ENCODE measurements at regions not wholly inside any gene's neighbourhood (a gene's known extent, or its start where the extent isn't known, plus 50 kb on each side); places are given as distances from the start of the nearest gene placed in this dataset.
"Not testable (repeated sequence)": the region's sequence is repeated elsewhere in the genome, so short reads cannot be mapped to it uniquely, and the experiment has no call there.

DNA sequence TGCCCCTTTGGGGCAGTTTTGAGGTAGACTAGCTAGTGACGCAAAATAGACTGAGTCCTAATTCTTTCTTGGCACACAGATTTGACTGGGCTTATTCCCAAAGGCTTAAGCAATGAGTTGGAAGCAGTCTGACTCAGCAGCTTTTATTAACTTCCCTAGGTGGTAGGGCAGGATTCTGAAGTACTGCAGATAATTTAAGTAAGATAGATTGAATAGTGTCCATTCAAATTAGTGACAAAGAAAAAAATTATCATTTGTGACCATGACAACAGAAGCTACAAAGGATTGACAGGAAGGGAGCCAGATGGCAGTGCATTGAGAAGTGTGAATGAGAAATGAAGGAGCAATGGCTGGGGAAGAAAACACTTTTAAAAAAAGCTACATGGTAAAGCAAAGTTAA lies 649.4 kb downstream of the CDH9 start:
- WGBS, 2 donors = 0 to 43% methylated on average over 1 of the region's 1 CpG
- TF ChIP-seq, protein P1, sequence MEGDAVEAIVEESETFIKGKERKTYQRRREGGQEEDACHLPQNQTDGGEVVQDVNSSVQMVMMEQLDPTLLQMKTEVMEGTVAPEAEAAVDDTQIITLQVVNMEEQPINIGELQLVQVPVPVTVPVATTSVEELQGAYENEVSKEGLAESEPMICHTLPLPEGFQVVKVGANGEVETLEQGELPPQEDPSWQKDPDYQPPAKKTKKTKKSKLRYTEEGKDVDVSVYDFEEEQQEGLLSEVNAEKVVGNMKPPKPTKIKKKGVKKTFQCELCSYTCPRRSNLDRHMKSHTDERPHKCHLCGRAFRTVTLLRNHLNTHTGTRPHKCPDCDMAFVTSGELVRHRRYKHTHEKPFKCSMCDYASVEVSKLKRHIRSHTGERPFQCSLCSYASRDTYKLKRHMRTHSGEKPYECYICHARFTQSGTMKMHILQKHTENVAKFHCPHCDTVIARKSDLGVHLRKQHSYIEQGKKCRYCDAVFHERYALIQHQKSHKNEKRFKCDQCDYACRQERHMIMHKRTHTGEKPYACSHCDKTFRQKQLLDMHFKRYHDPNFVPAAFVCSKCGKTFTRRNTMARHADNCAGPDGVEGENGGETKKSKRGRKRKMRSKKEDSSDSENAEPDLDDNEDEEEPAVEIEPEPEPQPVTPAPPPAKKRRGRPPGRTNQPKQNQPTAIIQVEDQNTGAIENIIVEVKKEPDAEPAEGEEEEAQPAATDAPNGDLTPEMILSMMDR (IDR thresholded peaks at IDR 0.05; ENCODE audit: control extremely low read depth, extremely low read depth) = no peak

DNA sequence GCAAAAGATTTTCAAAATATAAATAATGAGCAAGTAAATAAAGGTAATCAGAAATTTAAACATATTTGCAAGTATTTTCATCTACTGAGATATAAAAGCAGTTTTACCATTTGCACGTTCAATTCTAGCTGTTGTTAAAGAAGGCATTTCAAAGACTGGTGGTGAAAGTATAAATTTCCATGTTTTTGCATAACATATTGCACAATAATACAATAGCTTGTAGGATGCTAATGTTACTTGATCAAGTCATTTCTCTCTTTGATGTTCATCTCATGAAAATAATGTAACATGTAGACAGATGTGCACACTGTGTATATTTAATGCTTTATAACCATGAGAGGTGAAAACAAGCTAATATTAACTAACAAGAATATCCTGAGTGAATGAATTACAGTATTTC lies 651.9 kb downstream of the CDH9 start:
- H3K4me1 ChIP-seq (ENCODE audit: control insufficient read depth in 5 of 5, insufficient read depth in 5 of 5, low read length in 5 of 5) = no peaks in the 10 kb centered on the region
- H3K9ac ChIP-seq (ENCODE audit: insufficient read depth in 1 of 2, low read length in 2 of 2) = no peak overlapping the region
- H3K4me3 ChIP-seq = no peak overlapping the region
- ATAC-seq (ENCODE audit: insufficient read depth, low FRiP score) (no peak), DNase-seq (no peak)
- H3K9me3 ChIP-seq (ENCODE audit: control insufficient read depth in 4 of 4, insufficient read depth in 3 of 4, low read length in 3 of 4) = no peaks in the 10 kb centered on the region
- H3K36me3 ChIP-seq (ENCODE audit: control insufficient read depth in 4 of 4, insufficient read depth in 4 of 4, low read length in 4 of 4) = no peaks in the 10 kb centered on the region
- H3K27ac ChIP-seq (ENCODE audit: low read depth in 1 of 2, low read length in 1 of 2) = no peak overlapping the region
- TF ChIP-seq, protein P1 (IDR thresholded peaks at IDR 0.05; ENCODE audit: control extremely low read depth, extremely low read depth) = no peak
- WGBS, 2 donors = 64 to 80% methylated on average over 1 of the region's 1 CpG
- H3K27me3 ChIP-seq (ENCODE audit: control insufficient read depth in 3 of 3, insufficient read depth in 3 of 3, low read length in 2 of 3) = no peaks in the 10 kb centered on the region

More for the DNA sequence above, 649.4 kb downstream of the CDH9 start:
- no peak overlapping the region for H3K4me3 ChIP-seq
- H3K36me3 ChIP-seq (ENCODE audit: control insufficient read depth in 4 of 4, insufficient read depth in 4 of 4, low read length in 4 of 4) = no peaks in the 10 kb centered on the region
- H3K27me3 ChIP-seq (ENCODE audit: control insufficient read depth in 3 of 3, insufficient read depth in 3 of 3, low read length in 2 of 3) = no peaks in the 10 kb centered on the region
- DNase-seq (peak in 2 of 3 donors; percentile 2 to 18), ATAC-seq (ENCODE audit: insufficient read depth, low FRiP score) (no peak)
- H3K9me3 ChIP-seq (ENCODE audit: control insufficient read depth in 4 of 4, insufficient read depth in 3 of 4, low read length in 3 of 4) = no peaks in the 10 kb centered on the region
- no peak overlapping the region for H3K27ac ChIP-seq (ENCODE audit: low read depth in 1 of 2, low read length in 1 of 2)
- H3K4me1 ChIP-seq (ENCODE audit: control insufficient read depth in 5 of 5, insufficient read depth in 5 of 5, low read length in 5 of 5) = no peaks in the 10 kb centered on the region
- H3K9ac ChIP-seq (ENCODE audit: insufficient read depth in 1 of 2, low read length in 2 of 2) = no peak overlapping the region

DNA sequence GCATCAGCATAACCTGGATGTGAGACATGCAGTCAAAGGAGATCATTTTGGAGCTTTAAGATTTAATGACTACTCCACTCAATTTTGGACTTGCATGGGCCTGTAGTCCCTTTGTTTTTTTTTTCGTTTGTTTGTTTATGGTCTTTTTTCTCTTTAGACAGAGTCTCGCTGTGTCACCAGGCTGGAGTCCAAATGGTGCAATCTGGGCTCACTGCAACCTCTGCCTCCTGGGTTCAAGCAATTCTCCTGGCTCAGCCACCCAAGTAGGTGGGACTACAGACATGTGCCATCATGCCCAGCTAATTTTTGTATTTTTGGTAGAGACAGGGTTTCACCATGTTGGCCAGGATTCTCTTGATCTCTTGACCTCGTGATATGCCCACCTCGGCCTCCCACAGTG lies 673.8 kb downstream of the CDH9 start:
- H3K9ac ChIP-seq (ENCODE audit: insufficient read depth in 1 of 2, low read length in 2 of 2); ATAC-seq (ENCODE audit: insufficient read depth, low FRiP score); H3K36me3 ChIP-seq (ENCODE audit: control insufficient read depth in 4 of 4, insufficient read depth in 4 of 4, low read length in 4 of 4); H3K4me3 ChIP-seq; H3K27me3 ChIP-seq (ENCODE audit: control insufficient read depth in 3 of 3, insufficient read depth in 3 of 3, low read length in 2 of 3); H3K27ac ChIP-seq (ENCODE audit: low read depth in 1 of 2, low read length in 1 of 2); H3K4me1 ChIP-seq (ENCODE audit: control insufficient read depth in 5 of 5, insufficient read depth in 5 of 5, low read length in 5 of 5); DNase-seq: not testable (repeated sequence)
- H3K9me3 ChIP-seq (ENCODE audit: control insufficient read depth in 4 of 4, insufficient read depth in 3 of 4, low read length in 3 of 4) = peaks cover 0 to 15% (median 3%) of the 10 kb centered on the region in 4 donors
- WGBS, 2 donors = 72 to 82% methylated on average over 4 of the region's 4 CpGs

DNA sequence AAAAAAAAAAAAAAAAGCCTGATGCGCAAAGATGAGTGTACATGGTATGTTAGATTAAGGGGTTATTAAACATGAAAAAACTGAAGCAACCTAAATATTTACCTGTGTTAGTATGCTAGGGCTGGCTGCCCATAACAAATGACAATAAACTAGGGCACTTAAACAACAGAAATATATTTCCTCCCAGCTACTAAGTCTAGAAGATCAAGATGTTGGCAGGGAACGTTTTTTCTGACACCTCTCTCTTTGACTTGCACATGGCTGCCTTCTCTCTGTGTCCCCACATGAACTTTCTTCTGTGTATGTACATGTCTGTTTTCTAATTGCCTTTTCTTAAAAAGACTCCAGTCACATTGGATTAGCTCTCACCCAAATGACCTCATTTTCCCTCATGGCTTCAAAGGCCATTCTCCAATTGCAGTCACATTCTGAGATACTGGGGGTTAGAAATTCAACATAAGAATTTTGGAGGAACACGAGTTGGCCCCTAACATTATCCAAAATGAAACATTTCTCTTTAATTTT lies 694.5 kb downstream of the CDH9 start:
- 65 to 74% methylated on average over 3 of the region's 3 CpGs for WGBS, 2 donors
- no peaks in the 10 kb centered on the region for H3K4me1 ChIP-seq (ENCODE audit: control insufficient read depth in 5 of 5, insufficient read depth in 5 of 5, low read length in 5 of 5)
- H3K9ac ChIP-seq (ENCODE audit: insufficient read depth in 1 of 2, low read length in 2 of 2) = no peak overlapping the region
- no peaks in the 10 kb centered on the region for H3K27me3 ChIP-seq (ENCODE audit: control insufficient read depth in 3 of 3, insufficient read depth in 3 of 3, low read length in 2 of 3)
- H3K27ac ChIP-seq (ENCODE audit: low read depth in 1 of 2, low read length in 1 of 2) = no peak overlapping the region
- no peaks in the 10 kb centered on the region for H3K36me3 ChIP-seq (ENCODE audit: control insufficient read depth in 4 of 4, insufficient read depth in 4 of 4, low read length in 4 of 4)
- ATAC-seq (ENCODE audit: insufficient read depth, low FRiP score) (no peak), DNase-seq (no peak)
- no peaks in the 10 kb centered on the region for H3K9me3 ChIP-seq (ENCODE audit: control insufficient read depth in 4 of 4, insufficient read depth in 3 of 4, low read length in 3 of 4)
- H3K4me3 ChIP-seq = no peak overlapping the region
- TF ChIP-seq, protein P1 (IDR thresholded peaks at IDR 0.05; ENCODE audit: control extremely low read depth, extremely low read depth) = no peak
